ENCODE measurements at regions not wholly inside any gene's neighbourhood (a gene's known extent, or its start where the extent isn't known, plus 50 kb on each side); places are given as distances from the start of the nearest gene placed in this dataset.
"Not testable (repeated sequence)": the region's sequence is repeated elsewhere in the genome, so short reads cannot be mapped to it uniquely, and the experiment has no call there.

DNA sequence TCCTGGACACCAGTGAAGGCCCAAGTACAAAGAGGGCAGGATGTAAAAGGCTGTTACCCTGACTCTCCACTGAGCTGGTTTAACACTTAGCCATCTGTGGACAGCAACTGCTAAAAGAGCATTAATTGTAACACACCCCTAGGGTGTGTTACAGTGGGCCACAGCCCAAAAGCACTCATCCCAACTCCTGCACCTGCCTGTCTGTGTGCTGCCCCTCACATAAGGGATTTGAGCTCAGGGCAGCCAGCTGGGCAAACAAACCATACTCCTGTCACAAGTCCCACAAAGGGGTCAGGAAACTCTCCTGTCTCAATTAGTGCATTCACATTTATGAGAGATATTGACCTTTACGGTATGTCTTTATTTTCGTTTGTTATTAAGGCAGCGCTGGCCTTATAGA lies 833.1 kb upstream of the NXPH2 start:
- no peak overlapping the region for H3K27ac Mint-ChIP-seq
- no peaks in the 10 kb centered on the region for H3K4me1 Mint-ChIP-seq (ENCODE audit: low read depth)
- DNase-seq (no peak), ATAC-seq (replicated peaks in 1 of 2) (no peak)
- H3K27me3 Mint-ChIP-seq (ENCODE audit: low read depth): no peaks in the 10 kb centered on the region
- H3K36me3 Mint-ChIP-seq (ENCODE audit: insufficient read depth in 2 of 2): no peaks in the 10 kb centered on the region
- no peak overlapping the region for H3K4me3 Mint-ChIP-seq
- H3K9me3 Mint-ChIP-seq: peaks cover 11 to 17% of the 10 kb centered on the region in 2 donors

DNA sequence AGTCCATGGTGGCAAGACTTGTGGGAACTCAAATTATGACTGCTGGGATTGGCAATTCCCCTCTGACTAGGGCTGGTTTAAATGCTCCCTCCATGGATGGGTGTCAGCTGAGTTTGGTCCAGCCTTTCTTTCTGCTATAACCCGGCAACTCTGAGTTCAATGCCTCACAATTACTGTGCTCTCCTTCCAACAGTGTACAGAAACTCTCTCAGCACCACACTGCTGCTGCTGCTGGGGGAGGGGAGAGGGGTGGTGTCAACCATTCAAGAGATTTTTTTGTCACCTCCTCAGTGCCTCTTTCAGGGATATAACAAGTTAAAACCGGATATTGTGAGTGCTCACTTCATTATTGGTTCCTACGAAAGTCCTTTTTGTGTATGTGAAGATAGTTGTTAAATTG lies 830.3 kb upstream of the NXPH2 start:
- H3K4me1 Mint-ChIP-seq (ENCODE audit: low read depth): no peaks in the 10 kb centered on the region
- DNase-seq (no peak), ATAC-seq (replicated peaks in 1 of 2) (no peak)
- H3K36me3 Mint-ChIP-seq (ENCODE audit: insufficient read depth in 2 of 2): no peaks in the 10 kb centered on the region
- H3K27me3 Mint-ChIP-seq (ENCODE audit: low read depth): no peaks in the 10 kb centered on the region
- no peak overlapping the region for H3K4me3 Mint-ChIP-seq
- peaks cover 6 to 16% of the 10 kb centered on the region in 2 donors for H3K9me3 Mint-ChIP-seq
- H3K27ac Mint-ChIP-seq: no peak overlapping the region

DNA sequence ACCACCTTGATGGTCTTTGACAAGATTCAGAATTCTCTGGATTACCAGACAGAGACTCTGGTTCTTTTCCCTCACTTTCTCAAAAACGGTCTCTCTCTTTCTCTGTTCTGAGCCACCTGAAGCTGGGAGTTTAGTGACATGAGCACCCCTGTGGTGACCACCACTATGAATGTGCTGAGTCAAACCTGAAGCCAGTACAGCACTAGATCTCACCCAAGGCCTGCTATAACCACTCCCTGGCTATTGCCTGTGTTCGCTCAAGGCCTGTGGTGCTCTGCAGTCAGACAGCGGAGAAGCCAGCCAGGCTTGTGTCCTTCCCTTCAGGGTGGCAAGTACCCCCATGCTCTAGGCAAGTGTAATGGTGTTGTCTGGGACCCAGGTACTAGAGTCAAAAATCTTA lies 828.9 kb upstream of the NXPH2 start:
- Mint-ChIP-seq H3K4me1 (ENCODE audit: low read depth) (no peaks in the 10 kb centered on the region), H3K27me3 (ENCODE audit: low read depth) (no peaks in the 10 kb centered on the region), H3K4me3 (no peak overlapping the region), H3K27ac (no peak overlapping the region), H3K9me3 (peaks cover 8 to 13% of the 10 kb centered on the region in 2 donors), H3K36me3 (ENCODE audit: insufficient read depth in 2 of 2) (no peaks in the 10 kb centered on the region)
- DNase-seq (no peak), ATAC-seq (replicated peaks in 1 of 2) (no peak)

DNA sequence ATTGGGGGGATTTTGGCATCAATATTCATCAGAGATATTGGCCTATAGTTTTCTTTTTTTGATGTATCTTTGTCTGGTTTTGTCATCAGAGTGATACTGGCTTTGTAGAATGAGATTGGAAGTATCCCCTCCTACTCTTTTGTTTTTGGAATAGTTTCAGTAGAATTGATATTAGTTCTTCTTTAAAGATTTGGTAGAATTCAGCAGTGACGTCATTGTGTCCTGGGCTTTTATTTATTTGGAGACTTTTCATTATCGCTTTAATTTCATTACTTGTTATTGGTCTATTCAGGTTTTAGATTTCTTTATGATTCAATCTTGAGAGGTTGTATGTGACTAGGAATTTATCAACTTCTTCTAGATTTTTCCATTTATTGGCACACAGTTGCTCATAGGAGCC lies 825.5 kb upstream of the NXPH2 start:
- no peaks in the 10 kb centered on the region for H3K36me3 Mint-ChIP-seq (ENCODE audit: insufficient read depth in 2 of 2)
- H3K4me1 Mint-ChIP-seq (ENCODE audit: low read depth): no peaks in the 10 kb centered on the region
- DNase-seq (no peak), ATAC-seq (replicated peaks in 1 of 2) (no peak)
- no peak overlapping the region for H3K4me3 Mint-ChIP-seq
- no peak overlapping the region for H3K27ac Mint-ChIP-seq
- H3K9me3 Mint-ChIP-seq: peaks cover 10 to 11% of the 10 kb centered on the region in 2 donors
- no peaks in the 10 kb centered on the region for H3K27me3 Mint-ChIP-seq (ENCODE audit: low read depth)

DNA sequence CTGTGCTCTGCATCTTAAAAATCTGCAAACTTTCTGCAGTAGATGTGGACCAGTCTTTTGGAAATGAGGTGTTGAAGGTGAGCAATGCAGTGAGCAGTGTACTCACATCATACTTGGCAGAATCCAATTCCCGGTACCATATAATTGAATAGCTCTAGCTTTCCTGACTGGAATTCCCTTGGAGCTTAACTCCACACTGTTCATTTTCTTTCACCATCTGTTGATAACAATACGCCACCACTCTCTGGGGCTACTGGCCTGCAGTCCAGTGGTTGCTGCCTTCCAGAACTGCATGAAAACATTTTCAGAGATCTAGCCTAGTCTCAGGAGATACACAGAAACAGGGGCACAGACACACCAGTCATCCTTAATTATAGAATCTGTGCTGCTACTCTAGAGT lies 820.0 kb upstream of the NXPH2 start:
- Mint-ChIP-seq H3K4me3 (no peak overlapping the region), H3K9me3 (peaks cover 2 to 4% of the 10 kb centered on the region in 2 donors), H3K4me1 (ENCODE audit: low read depth) (no peaks in the 10 kb centered on the region), H3K27me3 (ENCODE audit: low read depth) (no peaks in the 10 kb centered on the region), H3K36me3 (ENCODE audit: insufficient read depth in 2 of 2) (no peaks in the 10 kb centered on the region), H3K27ac (no peak overlapping the region)
- ATAC-seq (replicated peaks in 1 of 2) (no peak), DNase-seq (no peak)

GRCh38 chr2:139585101-139585500 lies 804.9 kb upstream of the NXPH2 start:
- DNase-seq: no peak
- Mint-ChIP-seq H3K27ac (no peak overlapping the region), H3K36me3 (ENCODE audit: insufficient read depth in 2 of 2) (no peaks in the 10 kb centered on the region), H3K4me1 (ENCODE audit: low read depth) (no peaks in the 10 kb centered on the region), H3K4me3 (no peak overlapping the region), H3K27me3 (ENCODE audit: low read depth) (no peaks in the 10 kb centered on the region), H3K9me3 (peaks cover 5 to 8% of the 10 kb centered on the region in 2 donors)
- no peak for ATAC-seq (replicated peaks in 1 of 2)

DNA sequence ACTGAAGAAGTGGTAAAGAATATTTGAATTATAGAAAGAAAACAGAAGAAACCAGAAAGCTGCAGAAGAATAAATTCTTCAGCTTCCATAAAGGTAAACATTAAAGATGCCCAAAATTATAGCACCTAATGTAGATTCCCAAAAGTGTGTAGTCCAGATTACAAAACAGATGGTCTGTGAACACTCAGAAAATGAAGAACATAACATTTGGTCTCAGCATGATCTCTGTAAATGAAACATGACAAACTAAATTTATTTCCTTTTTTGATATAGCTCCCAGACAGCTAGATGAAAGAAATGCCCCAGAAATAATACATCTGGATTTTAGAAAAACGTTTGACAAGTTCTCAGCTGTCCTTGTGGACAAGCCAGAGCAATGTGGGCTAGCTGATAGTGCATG lies 794.2 kb upstream of the NXPH2 start:
- ATAC-seq (replicated peaks in 1 of 2) (no peak), DNase-seq (no peak)
- peaks cover 0 to 2% of the 10 kb centered on the region in 2 donors for H3K36me3 Mint-ChIP-seq (ENCODE audit: insufficient read depth in 2 of 2)
- H3K4me3 Mint-ChIP-seq: no peak overlapping the region
- no peaks in the 10 kb centered on the region for H3K4me1 Mint-ChIP-seq (ENCODE audit: low read depth)
- H3K27ac Mint-ChIP-seq: no peak overlapping the region
- no peaks in the 10 kb centered on the region for H3K27me3 Mint-ChIP-seq (ENCODE audit: low read depth)
- peaks cover 12 to 14% of the 10 kb centered on the region in 2 donors for H3K9me3 Mint-ChIP-seq

- peaks cover 10 to 12% of the 10 kb centered on the region in 2 donors for H3K9me3 Mint-ChIP-seq
- DNase-seq (no peak), ATAC-seq (replicated peaks in 1 of 2) (no peak)
- H3K27me3 Mint-ChIP-seq (ENCODE audit: low read depth): no peaks in the 10 kb centered on the region
- no peak overlapping the region for H3K4me3 Mint-ChIP-seq
- no peaks in the 10 kb centered on the region for H3K4me1 Mint-ChIP-seq (ENCODE audit: low read depth)
- H3K27ac Mint-ChIP-seq: no peak overlapping the region
- no peaks in the 10 kb centered on the region for H3K36me3 Mint-ChIP-seq (ENCODE audit: insufficient read depth in 2 of 2)
Observed at GRCh38 chr2:139556789-139557188, 776.6 kb upstream of the NXPH2 start.

GRCh38 chr2:139550873-139551272 lies 770.7 kb upstream of the NXPH2 start:
- H3K27me3 Mint-ChIP-seq (ENCODE audit: low read depth): no peaks in the 10 kb centered on the region
- H3K27ac Mint-ChIP-seq: no peak overlapping the region
- H3K4me1 Mint-ChIP-seq (ENCODE audit: low read depth): no peaks in the 10 kb centered on the region
- no peak for ATAC-seq (replicated peaks in 1 of 2)
- peaks cover 5 to 17% of the 10 kb centered on the region in 2 donors for H3K9me3 Mint-ChIP-seq
- DNase-seq: no peak
- H3K4me3 Mint-ChIP-seq: no peak overlapping the region
- H3K36me3 Mint-ChIP-seq (ENCODE audit: insufficient read depth in 2 of 2): peaks cover 0 to 2% of the 10 kb centered on the region in 2 donors

- H3K4me1 Mint-ChIP-seq (ENCODE audit: low read depth): no peaks in the 10 kb centered on the region
- H3K27me3 Mint-ChIP-seq (ENCODE audit: low read depth): no peaks in the 10 kb centered on the region
- no peak for ATAC-seq (replicated peaks in 1 of 2)
- H3K4me3 Mint-ChIP-seq: no peak overlapping the region
- H3K27ac Mint-ChIP-seq: no peak overlapping the region
- H3K9me3 Mint-ChIP-seq: peaks cover 5 to 17% of the 10 kb centered on the region in 2 donors
- DNase-seq: no peak
- peaks cover 0 to 2% of the 10 kb centered on the region in 2 donors for H3K36me3 Mint-ChIP-seq (ENCODE audit: insufficient read depth in 2 of 2)
Observed at GRCh38 chr2:139550341-139550740, 770.2 kb upstream of the NXPH2 start.

DNA sequence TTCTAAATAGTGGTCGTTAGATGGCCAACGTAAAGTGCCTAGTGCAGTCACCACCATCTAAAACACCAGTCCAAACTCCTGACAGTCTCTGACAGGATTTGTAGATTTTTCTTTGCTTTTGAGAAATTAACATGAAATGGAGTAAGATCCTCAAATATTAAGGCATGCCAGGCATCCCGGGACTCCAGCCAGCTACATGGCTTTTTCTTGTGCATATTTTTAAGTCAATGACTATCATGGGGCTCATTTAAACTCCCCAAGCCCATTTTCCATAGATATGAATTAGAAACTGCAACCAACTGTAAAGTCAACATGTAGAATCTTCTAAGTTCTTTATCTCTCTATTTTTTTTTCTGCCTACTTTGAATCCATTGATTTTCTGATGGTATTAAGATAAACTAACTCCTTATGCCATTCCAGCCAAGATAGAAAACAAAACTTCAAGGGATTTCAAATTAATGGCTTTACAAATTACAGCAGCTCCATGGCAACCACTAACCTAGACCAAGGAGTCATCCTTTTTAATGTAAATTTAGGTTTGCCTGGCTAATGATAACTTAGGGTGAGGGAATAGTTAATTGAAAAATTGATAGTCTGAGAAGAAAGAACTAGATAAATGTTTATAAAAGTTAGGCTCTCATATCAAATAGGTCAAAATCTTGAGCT lies 764.1 kb upstream of the NXPH2 start:
- H3K4me3 Mint-ChIP-seq: no peak overlapping the region

GRCh38 chr2:139538332-139539020 lies 758.3 kb upstream of the NXPH2 start:
- H3K4me1 Mint-ChIP-seq (ENCODE audit: low read depth); H3K4me3 Mint-ChIP-seq; H3K27ac Mint-ChIP-seq; H3K27me3 Mint-ChIP-seq (ENCODE audit: low read depth); ATAC-seq (replicated peaks in 1 of 2); DNase-seq; H3K36me3 Mint-ChIP-seq (ENCODE audit: insufficient read depth in 2 of 2): not testable (repeated sequence)
- peaks cover 7 to 11% of the 10 kb centered on the region in 2 donors for H3K9me3 Mint-ChIP-seq

More for the DNA sequence above, 764.1 kb upstream of the NXPH2 start:
- peaks cover 0 to 2% of the 10 kb centered on the region in 2 donors for H3K36me3 Mint-ChIP-seq (ENCODE audit: insufficient read depth in 2 of 2)
- ATAC-seq (replicated peaks in 1 of 2): no peak
- DNase-seq: no peak
- no peaks in the 10 kb centered on the region for H3K4me1 Mint-ChIP-seq (ENCODE audit: low read depth)
- no peaks in the 10 kb centered on the region for H3K27me3 Mint-ChIP-seq (ENCODE audit: low read depth)
- no peak overlapping the region for H3K27ac Mint-ChIP-seq
- peaks cover 6 to 17% of the 10 kb centered on the region in 2 donors for H3K9me3 Mint-ChIP-seq

- Mint-ChIP-seq H3K4me3 (no peak overlapping the region), H3K36me3 (ENCODE audit: insufficient read depth in 2 of 2) (no peaks in the 10 kb centered on the region), H3K9me3 (peaks cover 6 to 11% of the 10 kb centered on the region in 2 donors), H3K27me3 (ENCODE audit: low read depth) (no peaks in the 10 kb centered on the region), H3K4me1 (ENCODE audit: low read depth) (no peaks in the 10 kb centered on the region), H3K27ac (no peak overlapping the region)
- no peak for ATAC-seq (replicated peaks in 1 of 2)
- DNase-seq: no peak
Observed at GRCh38 chr2:139529080-139529479, 748.9 kb upstream of the NXPH2 start.

DNA sequence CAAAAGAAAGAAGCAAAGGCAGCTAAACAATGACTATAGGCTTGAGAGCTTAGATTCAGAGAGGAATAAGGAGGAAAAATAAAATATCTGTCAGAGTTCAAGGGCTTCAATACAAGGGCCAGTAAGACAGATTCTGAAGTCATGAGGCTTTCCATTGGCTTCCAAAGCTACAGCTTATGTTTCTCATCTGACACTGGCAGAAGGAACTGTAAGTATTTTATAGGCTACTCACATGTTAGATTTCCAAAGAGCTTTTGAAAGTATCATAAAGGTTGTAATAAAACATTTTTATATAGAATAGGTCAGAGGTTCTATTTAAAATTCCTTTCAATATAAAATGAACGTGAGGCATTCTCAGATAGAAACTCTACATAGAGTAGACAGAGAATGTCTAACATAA lies 746.6 kb upstream of the NXPH2 start:
- Mint-ChIP-seq H3K27ac (no peak overlapping the region), H3K27me3 (ENCODE audit: low read depth) (no peaks in the 10 kb centered on the region), H3K4me3 (no peak overlapping the region), H3K36me3 (ENCODE audit: insufficient read depth in 2 of 2) (no peaks in the 10 kb centered on the region), H3K4me1 (ENCODE audit: low read depth) (no peaks in the 10 kb centered on the region), H3K9me3 (peaks cover 7 to 16% of the 10 kb centered on the region in 2 donors)
- ATAC-seq (replicated peaks in 1 of 2) (no peak), DNase-seq (no peak)
